NCI-H2029 treated with DMSO at 0.1 percent for 48 hours (cell line): ENCODE measurements at regions not wholly inside any gene's neighbourhood (a gene's known extent, or its start where the extent isn't known, plus 50 kb on each side); places are given as distances from the start of the nearest gene placed in this dataset.

ENCODE experiments used
- DNase-seq: peaks from one replicate; lab custom pipeline; 2025; lab: John Stamatoyannopoulos, UW

DNA sequence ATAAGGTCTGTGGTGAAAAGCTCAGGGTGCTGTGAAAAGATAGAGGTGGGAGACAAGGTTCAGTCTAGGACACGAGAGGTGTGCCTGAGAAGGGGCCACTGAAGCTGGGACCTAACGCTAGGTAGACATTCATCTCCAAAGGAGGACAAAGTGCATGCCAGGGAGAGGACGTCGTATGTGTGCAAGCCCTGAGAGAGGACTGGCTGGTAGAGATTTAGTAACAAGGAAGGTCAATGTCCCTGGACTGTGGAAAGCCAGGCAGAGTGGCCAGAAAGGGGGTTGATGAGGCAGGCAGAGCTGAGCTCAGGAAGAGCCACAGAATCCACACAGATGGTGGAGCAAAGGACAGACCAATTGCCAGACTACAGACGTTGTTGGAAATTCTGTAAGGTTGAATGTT, 817.6 kb downstream of the CCSER2 start:
- no peak for DNase-seq

DNA sequence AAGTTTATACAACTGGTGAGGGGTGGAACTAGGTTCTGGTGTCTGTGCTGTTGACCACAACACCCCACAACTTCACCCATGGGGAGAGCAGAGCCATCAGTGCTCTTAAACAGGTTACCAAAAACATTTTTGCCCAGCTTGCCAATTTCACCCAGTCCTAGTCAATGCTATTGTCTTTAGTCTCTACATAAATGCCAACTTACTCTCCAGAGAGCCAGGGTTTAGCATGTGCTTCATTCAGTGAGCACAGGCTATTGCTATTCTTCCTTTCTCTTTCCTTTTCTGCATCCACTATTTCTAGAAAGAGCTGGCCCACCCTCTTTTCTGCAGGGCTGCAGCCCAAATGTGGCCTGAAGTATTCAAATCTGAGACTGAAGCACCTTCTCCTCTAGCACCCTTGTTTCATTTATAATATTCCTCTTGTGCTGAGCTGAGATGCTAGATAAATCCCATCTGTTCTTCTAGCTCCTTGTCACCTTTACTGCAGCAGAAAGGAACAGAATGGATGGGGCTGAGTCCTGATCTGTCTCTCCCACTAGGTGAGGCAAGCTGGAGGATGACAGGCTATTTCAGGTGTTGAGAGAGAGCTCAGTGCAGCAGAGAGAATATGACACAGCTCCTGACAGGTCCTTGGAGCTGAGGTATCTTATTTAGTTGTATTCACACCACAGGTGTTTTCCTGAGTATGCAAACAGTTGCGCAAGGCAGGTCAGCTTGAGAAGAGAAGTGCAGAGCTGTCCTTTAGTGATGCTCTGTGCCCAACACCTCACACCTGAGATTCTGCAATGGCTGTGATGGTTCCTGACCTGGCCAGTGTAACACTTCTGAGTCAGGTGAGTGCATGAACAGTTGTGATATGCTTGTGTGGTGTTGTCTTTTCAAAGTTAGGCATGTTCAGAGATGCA, 819.2 kb downstream of the CCSER2 start:
- no peak for DNase-seq

DNA sequence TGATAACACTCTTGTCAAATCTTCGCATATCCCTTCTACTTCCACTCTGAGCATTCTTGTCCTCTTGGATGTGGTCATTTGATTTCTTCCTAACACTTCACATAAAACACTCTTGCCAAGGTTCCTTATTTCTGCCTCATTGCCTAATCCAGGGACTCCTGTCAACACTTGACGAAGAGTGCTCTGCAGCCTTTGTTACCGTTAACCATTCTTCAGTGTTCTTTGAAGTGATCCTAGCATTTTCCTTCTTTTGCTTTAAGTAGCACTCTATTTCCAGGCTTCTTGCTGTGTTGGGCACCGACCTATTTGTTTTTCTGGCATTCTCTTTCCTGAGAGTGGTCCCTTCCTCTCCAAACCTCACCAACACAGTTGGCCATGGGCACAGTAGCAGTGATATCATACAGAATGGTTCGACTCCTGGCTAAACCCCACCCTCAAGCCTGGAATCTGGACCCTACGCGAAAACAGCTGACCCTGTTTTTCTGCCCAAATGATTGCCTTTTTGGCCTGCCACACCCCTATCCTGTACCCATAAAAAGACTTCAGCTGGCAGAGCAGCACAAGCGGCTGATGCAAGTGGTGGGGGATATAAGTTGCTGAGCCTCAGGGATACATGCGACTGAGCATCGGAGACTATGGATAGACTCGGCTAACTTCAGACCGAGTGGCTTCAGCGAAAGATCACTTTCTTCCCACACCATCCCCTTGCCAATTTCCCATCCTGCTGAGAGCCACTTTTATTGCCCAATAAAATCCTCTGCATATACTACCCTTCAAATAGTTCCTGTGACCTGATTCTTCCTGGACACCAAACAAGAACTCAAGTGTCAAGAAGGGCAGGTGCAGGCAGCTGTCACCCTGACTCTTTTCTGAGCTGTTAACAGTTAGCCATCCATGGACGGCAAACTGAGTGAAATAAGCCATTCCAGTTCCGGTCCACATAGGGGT, 820.6 kb downstream of the CCSER2 start:
- no peak for DNase-seq

DNA sequence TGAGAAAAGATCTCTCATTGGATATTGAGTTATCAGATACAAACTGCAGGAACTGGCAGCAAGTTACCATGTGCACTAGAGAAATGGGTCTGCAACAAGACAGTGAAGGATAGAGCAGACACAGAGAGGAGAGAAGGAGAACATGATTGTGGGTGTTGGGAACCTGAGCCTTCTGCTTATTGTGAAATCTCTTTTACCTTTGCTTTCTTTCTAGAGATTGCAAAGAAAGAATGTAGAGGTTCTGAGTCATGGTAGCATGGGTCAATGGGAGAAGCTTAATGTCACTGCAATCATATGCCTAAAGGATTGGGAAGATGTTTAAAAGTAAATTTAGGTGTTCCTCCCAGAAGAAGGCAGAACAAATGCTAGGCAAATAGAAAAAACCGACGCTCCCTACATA, 821.4 kb downstream of the CCSER2 start:
- DNase-seq: no peak

DNA sequence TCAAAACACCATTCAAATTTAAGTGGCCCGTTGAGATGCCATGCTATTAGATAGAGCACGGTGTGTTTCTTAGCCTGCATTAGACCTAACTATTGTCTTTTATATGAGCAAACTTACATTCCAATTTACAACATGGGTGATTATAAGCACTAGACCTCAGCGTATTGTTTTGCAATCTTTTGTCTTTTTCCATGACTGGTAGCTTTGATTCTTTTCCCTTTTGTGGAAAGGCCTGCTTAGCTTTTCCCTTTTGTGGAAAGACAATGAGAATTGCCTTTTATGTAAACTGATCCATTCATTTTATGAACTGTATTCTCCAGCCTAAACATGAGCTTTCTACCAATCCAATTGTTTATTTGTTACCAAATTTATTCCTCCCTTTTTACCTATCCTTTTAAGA, 823.1 kb downstream of the CCSER2 start:
- no peak for DNase-seq

DNA sequence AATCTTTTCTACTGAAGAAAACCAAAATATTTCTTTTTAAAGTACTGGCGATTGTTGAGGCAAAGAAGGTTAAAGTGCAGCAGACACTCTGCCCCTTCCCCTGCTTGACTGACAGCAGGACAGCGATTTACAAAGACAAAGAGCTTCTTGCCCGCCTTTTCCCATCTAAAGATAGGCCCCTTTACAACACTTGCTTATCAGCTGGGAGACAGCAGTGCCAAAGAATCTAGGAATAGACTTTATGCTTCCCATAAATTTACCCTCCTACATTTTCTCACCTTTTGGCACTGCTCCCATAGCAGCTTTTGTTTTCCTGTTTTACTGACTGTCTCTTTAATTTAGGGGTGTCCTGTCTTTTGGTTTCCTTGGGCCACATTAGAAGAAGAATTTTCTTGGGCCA, 824.1 kb downstream of the CCSER2 start:
- DNase-seq: no peak

DNA sequence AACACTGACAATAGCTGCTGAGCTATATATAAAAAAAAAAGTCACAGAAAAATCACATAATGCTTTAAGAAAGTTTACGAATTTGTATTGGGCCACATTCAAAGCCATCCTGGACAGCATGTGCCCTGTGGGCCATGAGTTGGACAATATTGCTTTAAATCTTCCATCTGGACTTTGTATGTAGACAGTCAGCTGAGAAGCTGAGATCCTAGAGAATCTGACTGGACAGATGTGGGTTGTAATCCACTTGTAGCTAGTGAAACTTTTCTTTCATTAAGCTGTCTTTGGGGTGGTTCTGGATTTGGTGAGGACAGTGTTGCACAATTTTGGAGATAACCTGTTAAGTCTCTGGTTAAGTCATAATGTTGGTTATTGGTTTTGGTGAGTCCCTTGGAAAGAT, 824.5 kb downstream of the CCSER2 start:
- no peak for DNase-seq

DNA sequence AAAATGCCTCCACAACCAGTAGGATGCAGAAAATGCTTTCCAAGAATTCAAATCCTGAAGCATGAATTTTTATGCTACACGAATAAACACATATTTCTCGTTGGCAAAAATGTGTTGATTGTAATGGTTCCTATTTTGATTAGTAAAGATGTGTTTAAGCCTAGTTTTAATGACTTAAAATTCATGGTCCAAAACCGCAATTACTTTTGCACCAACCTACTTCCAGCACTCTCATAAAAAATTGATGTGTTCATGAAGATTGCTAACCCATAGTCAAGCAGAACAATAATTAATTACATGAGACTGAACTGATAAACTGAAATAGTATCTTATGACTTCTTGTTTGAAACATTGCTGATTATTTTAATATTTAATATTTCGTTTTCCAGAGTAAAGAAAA, 828.8 kb downstream of the CCSER2 start:
- no peak for DNase-seq

DNA sequence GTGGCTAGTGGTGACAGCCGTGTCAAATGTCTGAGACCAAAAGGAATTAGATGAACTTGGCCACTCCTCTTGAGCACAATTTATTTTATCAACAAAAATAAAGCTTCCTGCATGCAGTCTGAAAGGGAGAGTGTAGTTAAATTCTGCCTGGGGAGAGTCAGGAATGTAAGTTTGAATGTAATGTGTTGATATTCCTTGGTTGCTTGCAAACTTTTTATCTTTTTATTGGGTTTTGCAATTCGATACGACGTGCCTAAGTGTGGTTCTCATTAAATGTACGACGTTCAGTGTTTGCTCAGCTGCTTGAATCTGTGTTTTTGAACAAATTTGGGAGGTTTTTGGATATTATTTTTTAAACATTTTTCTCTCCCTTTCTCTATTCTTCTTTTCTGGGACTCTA, 839.9 kb downstream of the CCSER2 start:
- DNase-seq: no peak

DNA sequence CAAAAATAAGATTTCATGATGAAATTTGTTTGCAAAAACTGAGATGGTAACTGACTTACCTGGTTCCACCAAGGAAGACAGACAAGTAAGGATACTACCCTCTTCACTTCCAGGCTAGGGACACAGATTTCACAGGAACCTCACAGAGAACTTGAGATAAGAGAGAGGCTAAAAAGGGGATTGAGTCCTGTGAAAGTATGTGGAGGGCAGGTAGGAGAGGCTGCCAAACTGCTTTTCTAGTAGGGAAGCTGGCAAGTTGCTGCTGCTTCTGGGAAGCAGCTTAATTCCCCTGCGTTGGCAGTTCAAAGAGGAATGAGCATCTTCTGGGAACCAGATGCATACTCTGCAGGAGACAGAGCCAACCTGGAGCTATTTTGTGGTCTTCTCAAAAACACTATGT, 841.6 kb downstream of the CCSER2 start:
- DNase-seq: no peak

DNA sequence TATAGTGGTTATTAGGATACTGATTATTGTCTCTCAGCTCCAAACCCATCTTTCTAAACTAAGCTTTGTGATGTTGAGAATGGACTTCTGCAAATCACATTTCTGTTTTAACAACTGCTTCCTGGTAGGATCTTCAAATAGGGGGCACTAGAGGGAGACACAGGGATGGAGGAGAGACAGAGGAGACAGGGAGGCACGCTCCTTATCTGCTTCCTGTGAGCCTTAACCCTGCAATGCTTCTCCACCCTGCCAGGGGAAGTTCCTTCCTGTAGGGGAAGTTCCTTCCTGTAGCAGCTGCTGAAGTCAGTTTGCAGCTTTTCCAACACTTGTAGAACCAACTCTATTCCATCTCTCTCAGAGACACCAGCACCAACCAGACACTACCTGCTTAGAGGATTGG, 847.2 kb downstream of the CCSER2 start:
- no peak for DNase-seq

DNA sequence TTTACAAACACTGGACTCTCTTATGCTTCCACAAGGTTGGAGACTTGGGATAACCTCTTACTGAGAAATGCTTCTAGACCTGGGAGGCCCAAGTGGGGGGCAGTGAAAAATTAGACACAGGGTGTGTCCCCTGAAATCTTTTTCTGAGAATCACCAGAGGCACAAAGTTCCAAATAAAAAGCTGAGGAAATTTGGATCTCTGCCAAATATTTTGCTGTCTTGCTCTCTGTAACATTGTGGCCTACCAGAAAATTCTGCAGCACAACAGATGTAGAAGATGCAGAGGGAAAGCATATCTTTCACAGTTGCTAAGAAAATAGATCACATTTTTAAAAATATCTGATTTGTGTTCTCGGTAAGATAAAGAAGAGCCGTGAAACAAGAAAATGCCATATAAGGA, 849.4 kb downstream of the CCSER2 start:
- DNase-seq: no peak

DNA sequence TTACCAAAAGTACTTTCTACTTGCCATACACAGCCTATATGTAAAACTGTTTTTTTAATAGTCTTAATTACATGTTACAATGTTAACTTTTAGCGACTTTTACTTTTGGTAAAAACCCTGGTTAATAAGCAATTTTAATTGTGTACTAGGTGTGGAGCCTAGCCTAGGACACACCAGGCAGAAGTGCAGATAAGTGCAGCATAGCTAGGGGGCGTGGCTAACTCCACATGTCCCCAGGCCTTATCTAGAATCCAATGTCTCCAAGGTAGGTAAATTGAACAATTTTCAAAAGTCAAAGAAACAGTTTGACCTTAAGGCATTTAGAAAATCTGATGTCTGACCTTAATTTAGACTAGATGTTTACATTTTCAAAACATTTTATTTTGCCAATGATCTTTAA, 858.7 kb downstream of the CCSER2 start:
- no peak for DNase-seq

DNA sequence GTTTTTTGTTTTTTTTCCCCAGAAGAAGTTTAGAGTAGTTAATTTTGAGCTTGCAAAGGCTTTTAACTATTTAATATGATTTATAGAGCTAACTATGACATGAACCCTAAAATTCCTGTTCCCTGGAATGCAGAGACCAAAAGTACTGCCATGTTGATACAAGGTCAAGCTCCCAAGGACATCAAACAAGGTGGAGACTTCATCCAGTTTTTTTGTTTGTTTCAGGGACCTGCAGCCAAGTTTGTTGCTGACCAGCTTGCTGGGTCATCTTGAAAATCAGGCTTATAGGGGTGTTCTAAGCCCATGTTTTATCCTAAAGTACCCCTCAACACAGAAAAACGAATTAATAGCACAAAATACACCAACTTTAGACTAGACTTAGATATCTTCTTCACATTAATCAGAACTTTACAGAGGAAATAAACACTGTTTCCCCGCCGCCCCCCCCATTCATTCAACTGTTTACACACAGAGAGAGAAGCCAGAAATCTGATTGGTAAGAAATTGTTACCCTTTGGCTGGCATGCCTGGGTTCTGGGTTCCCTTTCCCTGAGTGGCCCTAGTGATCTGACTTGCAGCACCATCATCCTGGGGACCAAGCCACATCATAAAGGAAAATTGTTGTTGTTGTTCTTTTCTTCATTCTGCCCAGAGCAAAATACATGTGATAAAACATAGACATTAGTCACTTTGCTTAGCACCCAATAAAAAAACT, 860.5 kb downstream of the CCSER2 start:
- no peak for DNase-seq

DNA sequence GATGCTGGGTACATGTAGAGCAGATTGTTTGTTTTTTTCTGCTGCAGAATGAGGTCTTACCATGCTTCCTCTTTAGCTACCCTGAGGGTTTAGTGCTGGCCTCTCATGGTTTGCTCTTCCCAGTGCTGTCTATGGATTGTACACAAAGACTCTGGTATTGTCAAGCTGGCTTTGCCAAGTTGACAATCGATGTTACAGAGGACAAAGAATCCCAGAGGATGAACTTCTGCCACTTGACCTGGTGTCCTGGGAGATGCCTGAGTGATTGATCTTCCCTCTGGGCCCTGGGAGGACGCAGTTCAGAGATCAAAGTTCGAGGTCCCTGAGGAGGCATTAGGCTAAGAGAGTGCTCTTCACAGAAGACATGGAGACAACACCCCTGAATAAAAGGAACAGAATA, 865.4 kb downstream of the CCSER2 start:
- no peak for DNase-seq

DNA sequence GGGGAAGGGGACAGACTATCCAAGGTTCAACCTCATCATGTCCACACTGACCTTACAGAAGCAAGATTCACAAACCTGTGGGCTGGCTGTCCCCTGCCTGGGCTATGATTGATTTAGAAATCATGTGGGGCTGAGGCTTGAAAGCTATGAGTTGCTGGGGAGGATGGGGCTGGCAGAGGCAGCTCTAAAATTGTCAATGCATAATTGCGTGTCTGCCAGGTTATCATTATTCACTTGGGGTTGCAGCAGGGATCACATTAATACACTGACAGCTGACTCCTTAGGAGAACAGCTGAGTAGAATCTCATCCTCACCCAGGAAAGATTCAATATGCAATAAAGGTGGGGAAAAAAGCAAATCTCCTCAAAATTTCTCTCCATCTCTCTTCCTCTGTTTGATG, 866.3 kb downstream of the CCSER2 start:
- DNase-seq: no peak

DNA sequence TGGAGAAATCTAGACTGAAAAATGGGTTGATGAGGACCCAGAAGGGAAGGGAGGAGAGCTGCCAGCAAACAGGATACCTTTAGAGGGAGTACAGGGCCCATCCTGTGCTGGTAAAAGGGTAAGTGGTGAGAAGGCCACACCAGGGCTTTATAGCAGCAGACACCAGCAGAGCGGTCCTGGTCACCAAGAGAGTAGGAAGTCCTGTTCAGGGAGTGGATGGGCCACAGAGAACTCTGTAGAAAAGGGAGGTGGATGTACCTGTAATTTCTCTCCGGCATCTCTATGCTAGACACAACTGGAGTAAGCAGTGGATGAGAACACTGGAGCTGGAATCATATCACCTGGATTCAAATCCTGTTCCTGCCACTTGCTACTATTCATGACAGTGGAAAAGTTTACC, 867.2 kb downstream of the CCSER2 start:
- no peak for DNase-seq

DNA sequence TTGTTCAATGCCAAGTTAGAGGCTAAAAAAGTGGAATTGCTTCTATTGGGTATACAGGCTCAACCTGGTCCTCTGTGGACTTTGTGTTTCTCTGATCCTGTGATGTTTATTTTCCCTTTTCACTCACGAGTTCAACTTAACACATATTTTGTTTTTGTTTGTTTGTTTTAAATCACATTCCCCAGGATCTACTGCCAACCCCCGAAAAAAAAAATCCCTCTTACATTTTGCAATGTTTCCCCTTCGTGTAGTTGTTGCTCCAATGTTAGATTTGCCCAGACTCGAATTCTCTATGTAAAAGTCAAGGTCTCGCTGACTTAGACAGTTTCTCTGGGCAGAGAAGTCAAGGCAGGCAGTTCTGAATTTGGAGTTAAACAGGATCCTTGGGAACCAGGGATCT, 876.4 kb downstream of the CCSER2 start:
- DNase-seq: no peak

DNA sequence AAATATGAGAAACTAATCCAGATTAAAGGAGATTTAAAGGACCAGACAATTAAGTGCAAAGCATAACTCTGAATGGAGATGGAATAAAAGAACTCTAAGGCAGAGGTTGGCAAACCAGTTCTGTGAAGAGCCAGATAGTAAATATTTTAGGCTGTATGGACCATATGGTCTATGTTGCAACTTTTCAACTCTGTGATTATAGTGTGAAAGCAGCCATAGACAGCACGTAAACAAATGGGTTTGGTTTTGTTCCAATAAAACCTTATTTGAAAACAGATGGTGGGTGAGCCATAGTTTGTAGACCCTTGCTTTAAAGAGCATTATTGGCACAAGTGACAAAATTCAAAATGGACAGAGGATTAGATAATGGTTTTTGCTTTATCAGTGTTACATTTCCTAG, 884.1 kb downstream of the CCSER2 start:
- DNase-seq: no peak

DNA sequence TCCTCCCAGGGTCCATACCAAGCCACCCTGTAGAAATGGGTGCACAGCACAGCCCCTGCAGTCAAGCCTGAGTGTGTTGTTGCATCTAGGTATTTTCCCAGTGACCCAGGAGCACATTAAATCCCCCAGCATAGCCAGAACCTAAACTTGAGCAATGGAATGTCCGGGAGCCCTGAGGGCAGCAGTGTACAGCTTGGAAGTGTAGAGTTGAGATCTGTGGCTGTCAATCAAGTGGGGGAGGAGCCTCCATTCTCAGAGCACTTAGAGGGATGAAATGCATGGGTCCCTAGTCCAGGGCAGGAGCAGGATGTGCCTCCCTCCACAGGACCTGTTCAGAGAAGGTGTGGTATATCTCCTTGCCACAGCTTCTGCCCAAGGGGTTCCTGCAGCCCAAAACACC, 885.1 kb downstream of the CCSER2 start:
- DNase-seq: no peak

DNA sequence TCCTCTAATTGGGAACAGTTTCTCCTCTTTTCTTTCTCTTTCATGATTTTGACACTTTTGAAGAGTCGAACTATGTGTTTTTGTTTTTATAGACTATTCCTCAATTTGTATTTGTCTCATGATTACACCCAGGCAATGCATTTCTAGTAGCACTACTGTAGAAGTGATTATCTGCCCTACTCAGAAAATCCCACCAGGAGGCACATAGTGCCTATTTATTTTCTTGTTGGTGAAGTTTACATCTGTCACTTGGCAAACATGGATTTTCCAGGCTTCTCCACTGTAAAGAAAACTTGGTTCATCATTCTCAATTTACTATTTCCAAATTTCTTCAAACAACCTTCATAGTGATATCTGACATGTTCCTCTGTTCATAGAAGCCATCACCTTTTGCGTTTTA, 893.9 kb downstream of the CCSER2 start:
- DNase-seq: no peak

DNA sequence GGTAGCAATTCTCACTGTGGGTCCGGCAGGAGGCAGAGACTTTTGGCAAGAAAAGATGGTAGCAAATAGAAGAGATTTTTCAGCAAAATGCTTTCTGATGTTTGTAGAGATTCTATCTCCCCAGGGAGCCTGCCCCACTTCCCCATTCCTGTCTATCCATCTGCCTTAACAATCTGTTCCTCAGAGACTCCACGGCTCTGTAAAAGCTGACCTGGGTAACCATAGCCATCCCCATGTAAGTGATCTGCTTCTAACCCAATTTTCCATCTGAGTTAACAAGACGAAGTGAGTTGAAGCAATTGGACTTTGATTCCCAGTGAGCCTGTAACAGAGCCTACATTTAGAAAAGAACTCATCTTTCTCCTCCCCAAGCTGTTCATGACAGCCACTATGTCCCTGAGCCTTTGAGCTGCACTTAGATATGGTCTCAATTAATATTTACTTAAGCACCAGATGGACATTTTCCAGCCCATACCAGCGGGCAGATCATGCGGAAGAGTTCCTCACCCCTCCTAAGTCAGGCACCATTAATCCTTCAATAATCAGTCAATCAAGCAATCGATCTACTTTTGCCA, 896.1 kb downstream of the CCSER2 start:
- no peak for DNase-seq
